NCI-H82 treated with DMSO at 0.1 percent for 48 hours (cell line): ENCODE measurements at regions not wholly inside any gene's neighbourhood (a gene's known extent, or its start where the extent isn't known, plus 50 kb on each side); places are given as distances from the start of the nearest gene placed in this dataset.

Source experiments
- DNase-seq: peaks from one replicate; lab custom pipeline; 2025; ENCODE audit not compliant: unreplicated experiment; lab: John Stamatoyannopoulos, UW

DNA sequence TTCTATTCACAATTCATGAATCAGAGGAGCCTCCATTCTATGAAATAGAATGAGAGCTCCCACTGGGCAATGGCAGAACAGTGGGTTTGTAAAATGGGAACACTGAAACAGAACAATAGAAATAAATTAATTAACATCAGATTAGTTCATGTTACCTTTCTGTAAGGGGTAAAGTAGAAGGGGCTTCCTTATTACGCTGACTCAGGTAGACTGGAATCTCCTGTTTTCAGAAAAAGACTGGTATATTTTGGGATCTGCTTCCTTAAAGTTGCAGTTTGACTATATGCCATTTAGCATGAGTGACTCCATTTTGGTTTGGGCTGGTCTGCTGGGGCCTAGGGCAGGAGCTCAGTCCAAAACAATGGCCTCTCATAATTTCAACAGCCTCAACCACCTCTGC is 52.8 kb upstream of the ZFAND3 start:
- no peak for DNase-seq

DNA sequence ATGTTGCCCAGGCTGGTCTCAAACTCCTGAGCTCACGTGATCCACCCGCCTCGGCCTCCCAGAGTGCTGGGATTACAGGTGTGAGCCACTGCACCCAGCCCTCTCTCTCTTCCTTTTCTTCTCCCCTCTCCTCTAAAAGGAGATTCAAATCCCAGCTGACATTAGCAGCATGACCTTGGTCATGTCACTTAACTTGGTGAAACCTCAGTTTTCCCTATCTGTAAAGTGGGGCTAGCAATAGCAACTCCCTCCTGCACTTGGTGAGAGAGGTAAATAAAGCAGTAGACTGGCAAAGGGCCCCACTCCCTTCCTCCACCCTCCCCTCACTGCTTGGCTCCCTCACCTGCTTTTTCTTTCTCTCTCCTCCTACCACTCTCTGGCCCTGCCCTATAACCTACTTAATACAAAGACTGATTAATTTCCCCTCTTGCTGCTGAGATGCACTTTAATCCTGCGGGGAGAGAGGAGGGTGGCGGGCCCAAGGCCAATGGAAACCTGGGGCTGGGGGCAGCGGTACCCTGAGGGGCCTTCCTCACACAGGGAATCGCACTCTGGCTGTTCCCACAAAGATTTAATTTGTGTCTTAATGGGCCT is 54.2 kb upstream of the ZFAND3 start:
- peak; percentile 74 for DNase-seq

- DNase-seq, result peak; percentile 66
These were observed 56.1 kb upstream of the ZFAND3 start for GRCh38 chr6:37763413-37763812.

- no peak for DNase-seq
These were observed 56.7 kb upstream of the ZFAND3 start for GRCh38 chr6:37762806-37763205.

DNA sequence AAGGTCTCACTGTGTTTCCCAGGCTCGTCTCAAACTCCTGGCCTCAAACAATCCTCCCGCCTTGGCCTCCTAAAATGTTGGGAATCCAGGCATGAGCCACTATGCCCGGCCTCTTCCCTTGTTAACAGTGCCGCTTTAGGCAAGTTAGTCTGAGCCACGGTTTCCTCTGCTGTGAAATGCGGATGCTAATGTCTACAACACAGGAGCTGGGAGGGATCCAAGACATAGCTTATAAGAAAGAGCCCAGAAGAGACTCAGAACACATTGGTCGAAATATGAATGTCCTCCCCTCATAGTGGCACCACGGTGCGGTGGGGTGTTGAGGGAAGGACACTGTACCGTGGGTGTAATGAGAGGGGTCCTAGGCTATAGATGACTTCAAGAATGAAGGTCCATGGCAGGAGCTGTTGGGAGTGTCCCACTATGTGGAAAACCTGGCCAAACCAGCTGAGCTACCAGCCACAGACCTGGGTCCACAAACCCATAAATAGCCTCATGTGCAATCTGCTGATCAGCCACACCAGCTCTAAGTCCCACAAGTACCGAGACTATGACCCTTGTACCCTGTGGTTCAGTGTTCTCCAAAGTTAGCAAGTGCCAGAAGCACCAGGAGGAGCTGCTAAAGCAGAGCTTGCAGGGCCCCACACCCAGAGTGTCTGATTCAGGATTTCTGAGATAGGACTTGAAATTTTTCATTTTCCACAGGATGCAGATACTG is 57.8 kb upstream of the ZFAND3 start:
- DNase-seq, result no peak

DNA sequence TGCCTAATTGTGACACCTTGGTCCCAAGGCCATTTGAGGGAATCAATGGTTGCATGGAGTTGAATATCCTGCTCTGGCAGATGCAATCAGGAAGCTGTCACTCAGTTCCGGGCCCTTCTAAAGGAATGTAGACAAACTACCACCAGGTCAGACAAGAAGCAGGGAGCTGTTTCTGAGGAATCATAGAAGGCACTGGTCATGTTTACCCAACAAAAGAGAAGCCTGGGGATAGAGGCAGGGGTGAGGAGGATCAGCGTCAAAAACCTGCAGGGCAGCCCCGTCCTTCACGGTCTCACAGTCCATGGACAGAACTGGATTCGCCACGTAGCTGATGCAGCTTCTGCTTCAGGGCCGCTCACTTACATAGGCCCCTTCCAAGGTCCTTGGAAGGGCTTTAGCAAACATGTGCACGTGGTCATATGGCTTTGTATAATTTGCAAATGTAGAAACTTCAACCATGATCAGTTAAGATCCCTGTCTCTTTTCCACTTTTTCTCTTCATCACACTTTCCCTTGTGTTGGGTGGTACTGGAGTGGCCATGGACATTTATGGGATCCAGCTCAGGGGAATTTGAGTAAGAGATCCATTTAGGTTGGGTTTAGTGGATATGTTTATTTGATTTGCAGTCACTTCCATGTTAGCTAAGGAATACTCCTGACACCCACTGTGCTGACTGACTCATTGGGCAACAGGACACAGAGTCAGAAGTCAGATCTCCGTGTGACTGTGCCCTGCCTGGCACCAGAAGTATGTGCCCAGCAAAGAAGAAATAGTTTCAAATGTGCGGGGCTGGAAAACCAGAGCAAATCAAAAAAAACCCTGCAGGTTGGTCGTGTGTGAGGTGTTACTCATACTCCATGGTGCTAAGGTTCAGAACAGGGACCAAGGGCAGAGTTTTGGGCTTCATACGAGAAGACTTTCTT is 60.0 kb upstream of the ZFAND3 start:
- no peak for DNase-seq

- no peak for DNase-seq
These were observed 60.9 kb upstream of the ZFAND3 start for GRCh38 chr6:37758647-37759046.

- no peak for DNase-seq
These were observed 60.6 kb upstream of the MDGA1 start for GRCh38 chr6:37758234-37758633.

DNA sequence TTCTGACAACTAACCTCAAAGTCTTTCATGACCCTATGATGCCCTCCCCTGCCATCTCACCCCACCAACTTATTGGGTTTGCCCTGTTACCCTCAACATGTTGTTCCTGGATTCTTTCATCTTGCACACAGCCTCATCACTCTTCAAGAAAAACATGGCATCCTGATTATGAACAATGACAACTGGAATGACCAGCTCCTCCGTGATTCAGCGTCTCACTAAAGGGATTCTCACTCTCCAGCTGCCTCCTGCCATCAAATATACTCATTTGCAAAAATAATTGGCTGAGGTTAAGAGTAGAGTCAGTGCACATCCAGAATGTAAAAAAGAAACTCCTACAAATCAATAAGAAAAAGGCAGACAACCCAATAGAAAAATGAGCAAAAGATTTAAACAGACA is 59.7 kb upstream of the MDGA1 start:
- DNase-seq, result no peak

DNA sequence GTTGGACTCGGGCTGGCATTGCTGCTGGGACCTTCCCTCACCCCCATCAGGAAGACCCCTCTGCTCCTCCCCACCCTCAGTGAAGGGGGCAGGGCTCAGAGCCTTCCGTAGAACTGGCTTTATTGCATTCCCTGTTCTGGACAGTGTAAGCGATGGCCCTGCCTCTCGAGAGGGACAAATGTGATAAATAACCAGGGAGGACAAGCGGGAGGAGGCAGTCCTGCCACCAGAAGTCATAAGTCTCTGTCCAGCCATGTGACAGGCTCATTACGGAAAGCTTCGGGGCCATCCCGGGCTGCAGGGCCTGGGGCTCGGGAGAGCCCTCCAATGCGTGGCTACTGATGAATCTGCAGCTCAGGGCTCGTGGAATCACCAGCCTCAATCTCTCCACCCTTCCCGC is 58.5 kb upstream of the MDGA1 start:
- no peak for DNase-seq

DNA sequence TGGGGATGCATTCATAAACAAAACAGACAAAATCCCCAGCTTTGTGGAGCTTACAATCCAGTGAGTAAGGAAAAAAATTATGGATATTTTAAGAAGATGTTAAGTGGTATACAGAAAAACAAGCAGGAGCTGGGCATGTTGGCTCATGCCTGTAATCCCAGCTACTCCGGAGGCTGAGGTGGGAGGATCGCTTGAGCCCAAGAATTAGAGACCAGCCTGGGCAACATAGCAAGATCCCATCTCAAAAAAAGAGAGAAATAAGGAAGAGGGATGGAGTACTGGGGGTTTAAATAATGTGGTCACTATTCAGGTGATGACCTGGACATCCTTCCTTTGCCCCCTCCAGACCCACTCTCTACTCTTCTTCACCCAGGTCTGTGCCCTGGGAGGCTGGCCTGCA is 55.0 kb upstream of the MDGA1 start:
- DNase-seq, result no peak

DNA sequence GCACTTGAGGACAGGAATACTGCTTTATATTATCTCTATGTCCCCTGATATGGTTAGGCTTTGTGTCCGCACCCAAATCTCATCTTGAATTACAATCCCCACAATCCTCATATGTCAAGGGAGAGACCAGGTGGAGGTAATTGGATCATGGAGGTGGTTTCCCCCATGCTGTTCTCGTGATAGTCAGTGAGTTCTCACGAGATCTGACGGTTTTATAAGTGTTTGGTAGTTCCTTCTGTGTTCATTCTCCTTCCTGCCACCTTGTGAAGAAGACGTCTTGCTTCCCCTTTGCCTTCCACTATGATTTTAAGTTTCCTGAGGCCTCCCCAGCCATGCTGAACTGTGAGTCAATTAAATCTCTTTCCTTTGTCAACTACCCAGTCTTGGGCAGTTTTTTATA is 51.7 kb upstream of the MDGA1 start:
- peak; percentile 54 for DNase-seq

DNA sequence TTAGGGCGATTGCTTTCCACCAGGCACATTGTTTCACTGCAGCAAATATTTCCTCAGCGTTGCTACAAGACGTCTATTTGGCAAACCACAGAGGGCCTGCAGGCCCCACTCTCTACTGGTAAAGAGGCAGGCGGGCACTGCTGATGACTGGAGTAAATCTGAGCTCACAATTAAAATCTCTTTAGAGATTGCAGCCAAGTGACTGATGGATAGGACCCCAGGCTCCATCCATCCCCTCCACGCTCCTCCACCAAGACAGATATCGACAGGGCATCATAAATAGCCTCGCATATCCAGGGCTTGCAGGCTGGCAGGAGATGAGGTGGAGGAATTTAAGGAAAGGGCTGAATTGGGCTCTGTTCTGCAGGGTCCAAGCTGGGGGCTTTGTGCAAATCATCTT is 50.4 kb upstream of the MDGA1 start:
- no peak for DNase-seq
